ENCODE measurements at regions not wholly inside any gene's neighbourhood (a gene's known extent, or its start where the extent isn't known, plus 50 kb on each side); places are given as distances from the start of the nearest gene placed in this dataset.
"Not testable (repeated sequence)": the region's sequence is repeated elsewhere in the genome, so short reads cannot be mapped to it uniquely, and the experiment has no call there.

DNA sequence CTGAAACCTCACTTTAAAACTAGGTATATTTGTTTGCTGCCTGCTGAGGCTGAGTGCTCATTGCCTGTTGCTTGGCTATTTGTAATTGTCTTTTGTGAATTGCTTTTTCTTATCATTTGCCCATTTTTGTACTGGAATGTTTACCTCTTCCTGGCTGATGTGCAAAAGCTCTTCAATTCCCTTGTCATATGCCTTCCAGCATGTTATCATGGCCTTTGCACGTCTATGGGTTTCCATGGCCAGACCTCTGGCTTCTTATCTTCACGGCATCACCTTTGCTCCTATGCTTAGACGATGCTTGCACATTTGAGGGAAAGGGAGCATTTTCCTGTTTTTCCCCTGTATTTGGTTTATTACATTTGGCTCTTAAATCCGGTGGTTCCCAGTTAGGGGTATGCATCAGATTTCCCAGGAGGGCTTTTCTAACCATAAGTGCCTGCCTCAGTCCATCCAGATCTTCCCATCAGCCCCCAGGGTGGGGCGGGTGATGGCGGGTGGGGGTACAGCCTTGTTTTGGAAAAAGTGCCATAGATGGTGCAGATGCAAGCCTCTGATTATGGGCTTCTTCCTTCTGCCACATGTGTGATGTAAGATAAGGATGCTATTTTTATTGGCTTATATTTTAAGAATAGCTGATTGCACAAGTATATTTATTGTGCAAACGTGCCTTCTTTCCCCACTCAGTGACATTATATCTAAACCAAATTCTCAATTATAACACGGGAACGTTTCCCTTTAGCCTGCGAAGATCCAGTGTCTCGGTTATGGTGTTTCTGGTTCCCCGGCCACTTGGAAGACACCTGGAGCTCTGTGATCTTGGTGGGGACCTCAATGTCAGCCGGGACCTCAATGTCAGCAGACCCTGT lies 70.6 kb upstream of the SEPTIN5 start:
- DNase-seq = no peak

GRCh38 chr22:19644314-19645223 lies 69.7 kb upstream of the SEPTIN5 start:
- DNase-seq = no peak

DNA sequence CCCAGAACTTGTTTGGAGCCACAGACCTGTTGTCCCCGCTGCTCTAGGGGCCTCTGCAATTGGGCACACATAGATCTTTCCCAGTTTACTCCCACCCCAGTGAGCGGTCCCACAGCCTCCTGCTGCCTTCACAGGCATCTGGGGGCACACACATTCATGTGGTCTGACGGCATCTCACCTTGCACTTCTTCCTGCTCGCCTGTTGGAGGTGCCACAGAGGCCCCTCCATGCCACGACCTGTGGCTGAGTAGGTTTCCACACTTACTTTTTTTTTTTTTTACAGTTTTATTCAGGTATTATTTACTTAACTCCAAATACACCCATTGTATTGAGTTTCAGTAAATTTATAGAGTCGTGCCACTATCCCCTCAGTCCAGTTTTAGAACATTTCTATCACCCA lies 68.9 kb upstream of the SEPTIN5 start:
- no peak for DNase-seq

- no peak for DNase-seq
These were observed 68.4 kb upstream of the SEPTIN5 start for GRCh38 chr22:19645905-19646304.

DNA sequence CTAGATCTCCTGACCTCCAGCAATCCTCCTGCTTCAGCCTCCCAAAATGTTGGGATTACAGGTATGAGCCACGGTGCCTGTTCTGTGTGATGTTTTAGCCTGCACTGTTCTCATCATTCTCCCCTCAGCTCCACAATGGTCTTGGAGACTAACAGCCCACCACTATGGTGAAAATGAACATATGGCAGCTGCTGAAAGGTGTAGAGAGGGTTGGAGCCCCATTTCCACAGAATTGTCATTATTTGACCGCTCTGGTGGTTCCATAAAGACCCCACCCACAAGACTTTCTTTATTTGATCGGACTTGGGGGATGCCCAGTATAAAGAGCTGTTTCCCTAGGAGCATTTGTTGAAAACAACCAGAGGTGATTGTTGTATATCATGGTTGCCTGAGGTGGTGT lies 67.9 kb upstream of the SEPTIN5 start:
- no peak for DNase-seq

- no peak for DNase-seq
These were observed 65.8 kb upstream of the SEPTIN5 start for GRCh38 chr22:19648419-19648929.

DNA sequence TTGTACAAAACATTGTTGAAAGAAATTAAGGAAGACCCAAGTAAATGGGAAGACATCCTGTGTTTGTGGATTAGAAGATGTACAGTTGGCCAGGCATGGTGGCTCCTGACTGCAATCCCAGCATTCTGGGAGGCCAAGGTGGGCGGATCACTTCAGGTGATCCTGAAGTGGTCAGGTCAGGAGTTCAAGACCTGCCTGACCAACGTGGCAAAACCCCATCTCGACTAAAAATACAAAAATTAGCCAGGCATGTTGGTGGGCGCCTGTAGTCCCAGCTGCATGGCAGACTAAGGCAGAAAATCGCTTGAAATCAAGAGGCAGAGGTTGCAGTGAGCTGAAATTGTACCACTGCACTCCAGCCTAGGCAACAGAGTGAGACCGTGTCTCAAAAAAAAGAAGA lies 62.0 kb upstream of the SEPTIN5 start:
- DNase-seq = no peak

- DNase-seq = no peak
These were observed 59.8 kb upstream of the SEPTIN5 start for GRCh38 chr22:19654338-19654987.

GRCh38 chr22:19655399-19655798 lies 58.9 kb upstream of the SEPTIN5 start:
- no peak for DNase-seq

GRCh38 chr22:19656541-19657251 lies 57.6 kb upstream of the SEPTIN5 start:
- no peak for DNase-seq

- DNase-seq = no peak
These were observed 56.8 kb upstream of the SEPTIN5 start for GRCh38 chr22:19657252-19658056.

DNA sequence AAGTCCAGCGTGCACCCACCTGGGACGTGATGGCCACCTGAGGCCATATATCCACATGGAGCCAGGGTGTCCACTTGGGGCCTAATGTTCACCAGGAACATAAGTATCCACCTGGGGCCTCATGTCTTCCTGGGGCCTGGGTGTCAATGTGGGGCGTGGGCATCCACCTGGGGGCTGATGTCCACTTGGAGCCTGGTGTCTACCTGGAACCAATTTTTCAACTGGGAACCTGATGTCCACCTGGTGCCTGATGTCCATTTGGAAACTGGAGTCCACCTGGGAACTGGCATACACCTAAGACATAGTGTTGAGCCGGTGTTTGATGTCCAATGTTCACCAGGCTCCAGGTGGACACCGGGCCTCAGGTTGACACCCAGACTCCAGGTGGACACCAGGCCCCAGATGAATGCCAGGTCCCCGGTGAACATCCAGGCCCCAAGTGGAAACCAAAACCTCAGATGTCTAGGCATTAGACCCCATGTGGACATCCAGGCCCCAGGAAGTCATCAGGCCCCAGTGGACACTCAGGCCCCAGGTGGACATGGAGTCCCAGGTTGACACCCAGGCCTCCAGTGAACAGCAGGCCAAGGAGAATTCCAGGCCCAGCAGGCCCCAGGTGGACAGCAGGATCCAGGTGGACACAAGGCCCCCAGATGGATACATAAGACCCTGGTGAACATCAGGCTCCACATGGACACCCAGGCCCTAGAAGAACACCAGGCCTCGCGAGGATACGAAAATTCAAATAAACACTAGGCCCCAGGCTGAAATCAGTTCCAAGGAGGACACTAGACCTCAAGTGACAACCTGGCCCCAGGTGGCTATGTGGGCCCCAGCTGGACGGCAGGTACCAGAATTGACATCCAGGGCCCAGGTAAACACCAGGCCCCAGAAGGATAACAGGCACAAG lies 56.0 kb upstream of the SEPTIN5 start:
- DNase-seq = no peak

- DNase-seq = no peak
These were observed 55.1 kb upstream of the SEPTIN5 start for GRCh38 chr22:19658967-19659804.

DNA sequence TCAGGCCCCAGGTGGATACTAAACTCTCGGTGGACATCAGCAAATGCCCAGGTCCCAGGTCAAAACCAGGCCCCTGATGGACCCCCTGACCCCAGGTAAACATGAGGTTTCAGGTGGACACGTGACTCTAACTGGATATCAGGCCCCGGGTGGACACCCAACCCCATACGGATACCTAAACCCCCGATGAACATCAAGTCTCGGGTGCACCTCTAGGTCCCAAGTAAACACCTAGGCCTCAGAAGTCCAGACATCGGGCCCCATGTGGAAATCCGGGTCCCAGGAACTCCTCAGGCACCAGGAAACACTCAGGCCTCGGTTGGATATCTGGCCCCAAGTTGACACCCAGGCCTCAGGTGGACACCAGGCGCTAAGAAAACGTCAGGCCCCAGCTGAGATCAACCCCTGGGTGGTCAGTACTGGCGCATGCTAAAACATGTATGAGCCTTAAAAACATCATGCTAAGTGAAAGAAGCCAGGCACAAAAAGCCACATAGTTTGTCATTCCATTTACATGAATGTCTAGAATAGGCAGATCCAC lies 54.4 kb upstream of the SEPTIN5 start:
- no peak for DNase-seq

- DNase-seq = not testable (repeated sequence)
These were observed 53.7 kb upstream of the SEPTIN5 start for GRCh38 chr22:19660583-19660982.

GRCh38 chr22:19661156-19661555 lies 53.1 kb upstream of the SEPTIN5 start:
- no peak for DNase-seq

- not testable (repeated sequence) for DNase-seq
These were observed 52.1 kb upstream of the SEPTIN5 start for GRCh38 chr22:19662049-19662684.

GRCh38 chr22:19663286-19663815 lies 51.0 kb upstream of the SEPTIN5 start:
- no peak for DNase-seq

Measured in stimulated activated CD4-positive, alpha-beta T cell treated with anti-CD3 and anti-CD28 coated beads, Interleukin-2, amount 100 ng/mL, for 24 hours (primary cell).